ENCODE measurements at regions not wholly inside any gene's neighbourhood (a gene's known extent, or its start where the extent isn't known, plus 50 kb on each side); places are given as distances from the start of the nearest gene placed in this dataset.

DNA sequence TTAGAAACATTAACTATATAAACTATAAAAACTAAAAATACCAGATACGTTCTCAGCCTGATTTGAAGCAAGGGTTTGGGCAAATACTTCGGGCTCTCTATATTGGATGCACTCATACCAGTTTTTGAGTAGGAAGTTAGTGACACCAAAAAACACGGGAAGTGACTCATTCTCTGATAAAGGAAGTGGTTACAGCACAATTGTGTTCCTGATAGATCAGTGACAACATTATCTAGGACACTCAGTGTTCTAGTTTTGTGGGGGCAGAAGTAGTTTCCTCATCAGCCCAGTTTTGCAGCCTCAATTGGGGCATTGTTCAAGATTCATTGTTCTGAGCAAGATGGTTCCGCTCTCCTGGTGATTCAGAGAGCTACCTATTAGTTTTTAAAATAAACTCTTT lies 469.6 kb upstream of the DPPA4 start:
- no peak overlapping the region for H3K27ac ChIP-seq
- no peak for DNase-seq (ENCODE audit: low spot score)
- WGBS (ENCODE audit: low lambda C conversion rate, missing lambda C conversion rate) = 78% methylated on average over 4 of the region's 4 CpGs

DNA sequence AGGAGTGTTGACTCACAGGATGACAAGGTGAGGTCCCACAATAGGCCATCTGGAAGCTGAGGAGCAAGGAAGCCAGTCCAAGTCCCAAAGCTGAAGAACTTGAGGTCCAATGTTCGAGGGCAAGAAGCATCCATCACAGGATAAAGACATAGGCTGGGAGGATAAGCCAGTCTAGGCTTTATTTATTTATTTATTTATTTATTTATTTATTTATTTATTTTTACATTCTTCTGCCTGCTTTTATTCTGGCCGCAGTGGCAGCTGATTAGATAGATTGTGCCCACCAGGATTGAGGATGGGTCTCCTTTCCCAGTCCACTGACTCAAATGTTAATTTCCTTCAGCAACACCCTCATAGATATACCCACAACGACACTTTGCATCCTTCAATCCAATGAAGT lies 472.2 kb upstream of the DPPA4 start:
- H3K27ac ChIP-seq = no peak overlapping the region
- no peak overlapping the region for H3K4me3 ChIP-seq
- no peaks in the 10 kb centered on the region for H3K27me3 ChIP-seq
- no peak overlapping the region for H3K4me2 ChIP-seq
- H3K36me3 ChIP-seq (replicated peaks; ENCODE audit: insufficient read depth, low read depth) = no peaks in the 10 kb centered on the region
- H3K9me2 ChIP-seq (replicated peaks; ENCODE audit: insufficient read depth) = no peaks in the 10 kb centered on the region
- no peaks in the 10 kb centered on the region for H3K4me1 ChIP-seq (ENCODE audit: insufficient read depth)
- no peak for DNase-seq (ENCODE audit: low spot score)
- TF ChIP-seq EZH2 (IDR thresholded peaks at IDR 0.05; ENCODE audit: borderline replicate concordance) (no peak), EZH2phosphoT487 (IDR thresholded peaks at IDR 0.05; ENCODE audit: low read depth, severe bottlenecking, unreplicated experiment) (no peak)
- TF ChIP-seq, protein P1, sequence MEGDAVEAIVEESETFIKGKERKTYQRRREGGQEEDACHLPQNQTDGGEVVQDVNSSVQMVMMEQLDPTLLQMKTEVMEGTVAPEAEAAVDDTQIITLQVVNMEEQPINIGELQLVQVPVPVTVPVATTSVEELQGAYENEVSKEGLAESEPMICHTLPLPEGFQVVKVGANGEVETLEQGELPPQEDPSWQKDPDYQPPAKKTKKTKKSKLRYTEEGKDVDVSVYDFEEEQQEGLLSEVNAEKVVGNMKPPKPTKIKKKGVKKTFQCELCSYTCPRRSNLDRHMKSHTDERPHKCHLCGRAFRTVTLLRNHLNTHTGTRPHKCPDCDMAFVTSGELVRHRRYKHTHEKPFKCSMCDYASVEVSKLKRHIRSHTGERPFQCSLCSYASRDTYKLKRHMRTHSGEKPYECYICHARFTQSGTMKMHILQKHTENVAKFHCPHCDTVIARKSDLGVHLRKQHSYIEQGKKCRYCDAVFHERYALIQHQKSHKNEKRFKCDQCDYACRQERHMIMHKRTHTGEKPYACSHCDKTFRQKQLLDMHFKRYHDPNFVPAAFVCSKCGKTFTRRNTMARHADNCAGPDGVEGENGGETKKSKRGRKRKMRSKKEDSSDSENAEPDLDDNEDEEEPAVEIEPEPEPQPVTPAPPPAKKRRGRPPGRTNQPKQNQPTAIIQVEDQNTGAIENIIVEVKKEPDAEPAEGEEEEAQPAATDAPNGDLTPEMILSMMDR (IDR thresholded peaks at IDR 0.05; ENCODE audit: poor library complexity) = no peak
- 89% methylated on average over 3 of the region's 3 CpGs for WGBS (ENCODE audit: low lambda C conversion rate, missing lambda C conversion rate)
- no peaks in the 10 kb centered on the region for H4K20me1 ChIP-seq (ENCODE audit: insufficient read depth, poor library complexity, severe bottlenecking)
- no peak overlapping the region for H2AFZ ChIP-seq
- H3K9me3 ChIP-seq (ENCODE audit: low read depth) = no peaks in the 10 kb centered on the region
- no peaks in the 10 kb centered on the region for H3K79me2 ChIP-seq

More for the DNA sequence above, 469.6 kb upstream of the DPPA4 start:
- Histone ChIP-seq H2AFZ (no peak overlapping the region), H3K4me3 (no peak overlapping the region), H3K36me3 (replicated peaks; ENCODE audit: insufficient read depth, low read depth) (no peaks in the 10 kb centered on the region), H3K4me2 (no peak overlapping the region), H3K4me1 (ENCODE audit: insufficient read depth) (no peaks in the 10 kb centered on the region), H3K27me3 (no peaks in the 10 kb centered on the region), H3K79me2 (no peaks in the 10 kb centered on the region), H4K20me1 (ENCODE audit: insufficient read depth, poor library complexity, severe bottlenecking) (no peaks in the 10 kb centered on the region), H3K9me3 (ENCODE audit: low read depth) (no peaks in the 10 kb centered on the region), H3K9me2 (replicated peaks; ENCODE audit: insufficient read depth) (no peaks in the 10 kb centered on the region)
- TF ChIP-seq, protein P1 (IDR thresholded peaks at IDR 0.05; ENCODE audit: poor library complexity) = no peak
- TF ChIP-seq EZH2 (IDR thresholded peaks at IDR 0.05; ENCODE audit: borderline replicate concordance) (no peak), EZH2phosphoT487 (IDR thresholded peaks at IDR 0.05; ENCODE audit: low read depth, severe bottlenecking, unreplicated experiment) (no peak)

DNA sequence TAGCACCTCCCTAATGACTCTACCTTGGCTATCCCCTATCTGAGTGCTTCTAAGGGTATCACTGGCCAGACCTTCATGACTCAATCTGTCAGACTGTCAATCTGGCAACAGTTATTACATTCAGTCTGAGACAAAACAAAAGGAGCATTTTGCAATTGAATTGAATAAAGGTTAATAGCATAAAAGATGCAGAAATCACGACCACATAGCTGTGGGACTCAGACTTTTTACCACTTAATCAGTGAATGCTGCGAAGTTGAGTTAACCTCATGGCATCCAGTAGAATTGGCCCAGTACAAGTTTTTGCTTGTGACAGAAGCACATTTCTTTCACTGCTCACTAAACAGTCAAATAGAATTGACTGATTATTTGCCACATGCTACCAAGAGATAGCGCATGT lies 480.7 kb upstream of the DPPA4 start:
- Histone ChIP-seq H3K9me3 (ENCODE audit: low read depth) (no peaks in the 10 kb centered on the region), H3K4me1 (ENCODE audit: insufficient read depth) (no peaks in the 10 kb centered on the region), H3K4me3 (no peak overlapping the region), H3K4me2 (no peak overlapping the region), H4K20me1 (ENCODE audit: insufficient read depth, poor library complexity, severe bottlenecking) (no peaks in the 10 kb centered on the region), H3K27me3 (no peaks in the 10 kb centered on the region), H3K9me2 (replicated peaks; ENCODE audit: insufficient read depth) (no peaks in the 10 kb centered on the region), H2AFZ (no peak overlapping the region), H3K27ac (no peak overlapping the region), H3K36me3 (replicated peaks; ENCODE audit: insufficient read depth, low read depth) (no peaks in the 10 kb centered on the region), H3K79me2 (no peaks in the 10 kb centered on the region)
- DNase-seq (ENCODE audit: low spot score) = no peak
- WGBS (ENCODE audit: low lambda C conversion rate, missing lambda C conversion rate) = 67% methylated on average over 3 of the region's 3 CpGs
- TF ChIP-seq EZH2 (IDR thresholded peaks at IDR 0.05; ENCODE audit: borderline replicate concordance) (no peak), EZH2phosphoT487 (IDR thresholded peaks at IDR 0.05; ENCODE audit: low read depth, severe bottlenecking, unreplicated experiment) (no peak)
- TF ChIP-seq, protein P1 (IDR thresholded peaks at IDR 0.05; ENCODE audit: poor library complexity) = no peak

DNA sequence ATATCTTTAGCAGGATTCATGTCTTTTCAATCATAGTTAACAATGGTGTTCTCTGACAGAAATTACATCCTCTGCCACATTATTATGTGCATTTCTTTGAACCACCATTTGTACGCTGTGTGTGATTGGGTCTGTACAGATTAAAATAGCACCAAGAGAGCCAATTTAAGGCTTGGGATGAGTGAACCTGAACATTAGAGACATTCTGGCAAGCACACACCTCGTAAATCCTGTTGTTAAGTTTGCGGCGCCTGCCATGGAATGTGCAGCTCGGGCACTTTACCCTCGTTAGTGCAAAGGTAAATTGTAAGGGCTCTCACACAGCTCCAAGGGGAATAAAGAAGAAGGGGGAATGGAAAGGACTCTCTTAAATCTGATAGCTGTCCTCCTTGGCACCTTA lies 482.4 kb upstream of the DPPA4 start:
- Histone ChIP-seq H3K9me3 (ENCODE audit: low read depth) (no peaks in the 10 kb centered on the region), H3K9me2 (replicated peaks; ENCODE audit: insufficient read depth) (no peaks in the 10 kb centered on the region), H3K4me1 (ENCODE audit: insufficient read depth) (no peaks in the 10 kb centered on the region), H4K20me1 (ENCODE audit: insufficient read depth, poor library complexity, severe bottlenecking) (no peaks in the 10 kb centered on the region), H3K4me2 (no peak overlapping the region), H3K27ac (no peak overlapping the region), H3K4me3 (no peak overlapping the region), H3K27me3 (no peaks in the 10 kb centered on the region), H3K79me2 (no peaks in the 10 kb centered on the region), H3K36me3 (replicated peaks; ENCODE audit: insufficient read depth, low read depth) (no peaks in the 10 kb centered on the region), H2AFZ (no peak overlapping the region)
- 38% methylated on average over 6 of the region's 6 CpGs for WGBS (ENCODE audit: low lambda C conversion rate, missing lambda C conversion rate)
- DNase-seq (ENCODE audit: low spot score) = no peak
- TF ChIP-seq EZH2phosphoT487 (IDR thresholded peaks at IDR 0.05; ENCODE audit: low read depth, severe bottlenecking, unreplicated experiment) (no peak), EZH2 (IDR thresholded peaks at IDR 0.05; ENCODE audit: borderline replicate concordance) (no peak)
- TF ChIP-seq, protein P1 (IDR thresholded peaks at IDR 0.05; ENCODE audit: poor library complexity) = no peak
